ENCODE measurements at regions not wholly inside any gene's neighbourhood (a gene's known extent, or its start where the extent isn't known, plus 50 kb on each side); places are given as distances from the start of the nearest gene placed in this dataset.
"Not testable (repeated sequence)": the region's sequence is repeated elsewhere in the genome, so short reads cannot be mapped to it uniquely, and the experiment has no call there.

DNA sequence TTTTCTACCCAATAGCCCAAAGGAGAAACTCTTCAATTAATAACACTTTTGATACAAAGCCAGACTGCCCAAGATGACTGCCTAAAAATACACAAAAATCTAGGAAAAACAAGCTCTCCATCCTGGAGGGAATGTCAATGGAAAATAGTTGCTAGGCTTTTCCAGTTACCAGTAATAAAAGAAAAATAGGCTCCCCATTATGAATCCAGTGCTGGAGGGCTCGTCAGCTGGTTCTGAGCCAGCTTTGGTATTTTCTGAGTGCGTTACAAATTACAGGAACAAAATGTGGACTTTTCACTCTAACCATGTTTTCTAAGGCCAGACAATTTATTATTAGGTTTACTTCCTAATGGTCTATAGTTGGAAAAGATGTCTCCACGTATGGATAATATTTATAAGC lies 414.5 kb downstream of the ACTL7B start:
- no peak for DNase-seq

DNA sequence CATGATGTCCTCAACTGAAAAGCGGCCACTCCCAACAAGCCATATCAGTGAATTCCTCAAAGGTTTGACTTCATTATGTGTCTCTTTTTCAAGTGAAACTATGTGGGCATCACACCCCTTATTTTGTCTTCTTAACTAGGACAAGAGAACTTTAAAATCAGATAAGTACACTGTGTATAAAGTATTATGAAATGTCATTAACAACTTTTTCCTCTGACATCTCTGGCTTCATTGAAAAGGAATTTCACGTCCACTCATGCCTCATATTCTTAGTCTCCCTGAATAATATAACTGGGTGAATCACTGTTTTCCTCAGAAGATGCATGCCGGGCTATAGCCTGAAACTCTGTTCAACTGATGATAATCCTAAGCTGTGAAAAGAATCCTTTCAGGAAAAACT lies 415.8 kb downstream of the ACTL7B start:
- DNase-seq = no peak

DNA sequence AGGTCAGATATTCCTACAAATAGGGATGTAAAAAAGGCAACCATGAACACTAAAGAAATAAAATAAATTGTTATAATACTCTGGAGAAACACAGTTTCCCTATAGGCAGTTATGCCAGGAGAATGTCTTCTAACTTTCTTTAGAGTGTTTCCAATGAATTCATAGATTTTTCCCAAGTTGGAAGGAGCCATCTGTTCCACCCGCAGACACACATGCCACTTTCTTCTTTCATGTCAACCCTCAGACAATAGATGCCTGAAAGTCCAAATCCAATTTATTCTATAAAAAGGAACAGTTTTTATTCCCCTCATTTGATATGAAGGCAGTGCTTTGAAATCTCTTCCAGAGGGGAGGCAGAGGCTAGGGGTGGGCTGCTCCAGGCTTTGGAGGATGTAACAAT lies 418.1 kb downstream of the ACTL7B start:
- DNase-seq = no peak

DNA sequence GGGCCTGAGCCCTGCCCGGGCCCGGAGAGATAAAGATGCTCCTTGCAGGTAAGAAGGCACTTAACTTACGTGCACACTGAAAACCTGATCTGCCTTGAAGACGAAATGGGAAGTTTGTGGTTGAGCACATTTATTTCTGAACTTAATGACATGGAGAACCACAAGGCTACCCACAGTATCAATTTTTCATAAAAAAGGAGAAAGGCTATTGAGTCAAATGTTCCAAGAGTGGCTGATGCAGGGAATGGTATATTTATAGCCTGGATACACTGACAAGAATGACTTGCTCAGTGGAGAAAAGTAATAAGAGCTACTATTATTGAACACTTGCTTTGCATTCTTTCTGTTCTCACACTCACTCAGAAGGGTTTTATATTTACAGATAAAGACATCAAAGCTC lies 419.3 kb downstream of the ACTL7B start:
- DNase-seq = no peak

DNA sequence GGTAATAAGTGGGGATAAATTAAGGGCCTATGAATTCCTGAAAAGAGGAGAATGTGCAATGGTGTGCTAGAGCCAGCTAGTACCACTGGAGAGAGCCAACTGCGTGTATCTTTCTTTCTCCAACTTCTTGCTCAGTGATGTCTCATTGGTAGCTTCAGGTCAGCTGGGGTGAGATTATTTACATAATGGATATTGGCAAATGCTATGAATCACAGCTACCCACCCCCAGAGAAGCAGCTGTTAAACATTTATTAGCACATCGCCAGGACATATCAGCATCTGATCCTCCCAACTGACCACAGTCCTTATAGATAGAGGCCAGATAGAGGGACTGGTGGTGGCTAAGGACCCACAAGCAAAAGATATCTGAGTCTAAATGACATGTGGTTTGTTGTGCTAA lies 421.3 kb downstream of the ACTL7B start:
- DNase-seq = no peak

DNA sequence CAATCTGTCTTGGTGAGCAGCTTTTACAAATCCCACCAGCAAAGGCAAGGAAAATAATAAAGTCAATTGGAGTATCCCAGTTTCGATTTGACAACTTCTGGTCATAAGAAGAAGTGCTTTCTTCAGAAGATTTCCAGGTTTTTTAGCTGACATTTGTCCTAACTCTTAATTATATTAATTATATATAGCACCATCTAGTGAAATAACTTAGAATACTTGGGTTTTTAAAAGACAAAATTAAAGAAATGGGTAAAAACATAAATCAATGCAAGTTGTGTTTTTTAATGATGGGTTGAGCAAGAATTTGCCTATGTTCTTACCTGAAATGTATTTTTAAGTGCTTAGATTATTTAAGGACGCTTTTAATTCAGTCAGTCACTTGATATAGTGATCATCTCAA lies 421.8 kb downstream of the ACTL7B start:
- DNase-seq = no peak

DNA sequence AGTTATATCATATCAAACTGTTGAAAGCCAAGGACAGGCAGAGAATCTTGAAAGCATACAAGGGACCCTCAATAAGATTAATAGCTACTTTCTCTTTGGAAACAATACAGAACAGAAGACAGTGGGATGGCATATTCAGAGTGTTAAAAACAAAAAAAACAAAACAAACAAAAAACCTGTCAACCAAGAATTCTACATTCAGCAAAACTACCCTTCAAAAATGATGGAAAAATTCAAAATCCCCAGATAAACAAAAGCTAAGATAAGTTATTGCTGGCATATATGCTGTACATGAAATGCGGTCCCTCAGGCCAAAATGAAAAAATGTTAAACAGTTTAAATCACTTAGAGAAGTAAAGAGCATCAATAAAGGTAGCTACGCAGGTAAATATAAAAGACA lies 425.1 kb downstream of the ACTL7B start:
- no peak for DNase-seq

DNA sequence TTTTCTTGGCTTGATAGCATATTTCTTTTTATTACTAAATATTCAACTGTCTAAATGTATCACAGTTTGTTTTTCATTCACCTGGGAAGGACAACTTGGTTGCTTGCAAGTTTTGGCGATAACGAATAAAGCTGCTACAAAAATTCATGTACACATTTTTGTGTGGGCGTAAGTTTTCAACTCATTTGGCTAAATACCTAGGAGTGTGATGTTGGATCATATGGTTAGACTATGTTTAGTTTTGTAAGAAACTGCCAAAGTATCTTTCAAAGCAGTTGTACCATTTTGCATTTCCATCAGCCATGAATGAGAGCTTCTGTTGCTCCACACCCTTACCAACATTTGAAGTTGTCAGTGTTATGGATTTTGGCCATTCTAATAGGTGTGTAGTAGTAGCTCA lies 428.0 kb downstream of the ACTL7B start:
- DNase-seq = no peak

DNA sequence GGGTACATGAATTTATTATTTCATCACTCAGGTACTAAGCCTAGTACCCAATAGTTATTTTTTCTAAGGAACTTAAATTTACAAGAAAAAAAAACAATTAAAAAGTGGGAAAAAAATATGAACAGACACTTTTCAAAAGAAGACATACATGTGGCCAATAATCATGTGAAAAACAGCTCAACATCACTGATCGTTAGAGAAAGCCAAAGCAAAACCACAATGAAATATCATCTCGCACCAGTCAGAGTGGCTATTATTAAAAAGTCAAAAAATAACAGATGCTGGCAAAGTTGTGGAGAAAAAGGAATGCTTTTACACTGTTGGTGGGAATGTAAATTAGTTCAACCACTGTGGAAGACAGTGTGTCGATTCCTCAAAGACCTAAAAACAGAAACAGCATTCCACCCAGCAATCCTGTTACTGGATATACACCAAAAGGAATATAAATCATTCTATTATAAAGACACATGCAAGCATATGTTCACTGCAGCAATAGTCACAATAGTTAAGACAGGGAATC lies 429.3 kb downstream of the ACTL7B start:
- DNase-seq = not testable (repeated sequence)

DNA sequence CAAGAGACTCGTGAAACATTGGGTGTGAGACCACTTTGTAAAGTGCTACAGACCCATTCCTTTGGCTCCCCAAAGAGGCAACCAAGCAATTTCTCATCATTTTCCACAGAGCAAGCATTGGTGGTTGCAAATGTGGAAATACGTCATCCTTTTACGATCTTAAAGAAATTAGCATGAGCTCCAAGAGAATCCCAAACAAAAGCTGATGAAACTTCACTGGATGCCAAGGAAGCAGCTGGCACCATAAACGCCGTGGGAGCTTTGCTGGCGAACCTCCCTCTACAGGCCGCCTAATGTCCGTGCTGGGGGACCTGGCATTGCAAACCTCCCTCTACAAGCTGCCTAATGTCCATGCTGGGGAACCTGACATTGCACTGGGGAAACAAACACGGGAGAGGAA lies 432.4 kb downstream of the ACTL7B start:
- no peak for DNase-seq

DNA sequence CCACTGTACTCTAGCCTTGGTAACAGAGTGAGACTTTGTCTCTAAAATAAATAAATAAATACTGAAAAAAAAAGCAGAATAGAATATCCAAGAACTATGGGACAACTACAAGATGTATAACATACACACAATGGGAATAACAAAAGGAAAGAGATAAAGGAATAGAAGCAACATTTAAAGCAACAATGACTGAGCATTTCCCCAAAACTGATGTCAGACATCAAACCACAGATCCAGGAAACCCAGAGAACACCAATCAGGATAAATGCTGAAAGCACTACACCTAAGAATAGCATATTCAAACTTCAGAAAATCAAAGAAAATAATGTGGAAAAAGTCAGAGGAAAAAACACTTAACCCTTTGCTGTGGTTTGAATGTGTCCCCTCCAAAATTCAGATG lies 436.4 kb downstream of the ACTL7B start:
- no peak for DNase-seq

DNA sequence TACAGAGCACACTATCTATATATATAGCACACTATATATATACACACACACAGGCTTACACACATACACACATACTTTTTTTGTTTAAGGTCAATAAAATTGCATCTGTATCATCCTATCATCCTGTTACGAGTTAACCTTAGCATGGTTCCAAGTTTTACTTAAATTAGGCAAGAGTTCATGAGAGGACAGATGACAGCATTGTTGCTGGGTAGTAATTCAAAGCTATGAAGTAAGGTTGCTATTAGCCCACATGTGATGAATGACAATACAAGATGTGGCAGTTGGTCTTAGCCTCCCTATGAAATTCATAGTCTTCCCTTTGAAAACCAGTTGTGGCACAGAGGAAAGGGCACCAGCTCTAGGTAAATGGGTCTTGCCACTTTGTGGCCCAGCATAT lies 438.1 kb downstream of the ACTL7B start:
- no peak for DNase-seq

DNA sequence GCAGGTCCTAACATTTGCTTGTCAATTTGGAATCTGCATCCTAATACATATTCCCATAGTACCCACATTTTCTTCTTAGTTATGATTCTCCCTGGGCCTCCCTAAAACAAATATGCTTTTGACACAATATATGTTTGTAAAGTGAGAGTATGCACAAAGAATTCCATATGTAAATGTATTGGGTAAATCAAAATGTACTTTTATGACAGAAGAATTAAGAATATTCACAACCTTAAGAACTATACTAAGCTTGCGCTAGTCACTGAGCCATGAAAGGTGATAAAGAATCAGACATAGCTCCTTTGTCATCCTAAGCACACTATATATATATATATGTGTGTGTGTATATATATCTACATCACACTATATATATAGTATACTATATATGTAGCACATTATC lies 438.5 kb downstream of the ACTL7B start:
- DNase-seq = no peak

DNA sequence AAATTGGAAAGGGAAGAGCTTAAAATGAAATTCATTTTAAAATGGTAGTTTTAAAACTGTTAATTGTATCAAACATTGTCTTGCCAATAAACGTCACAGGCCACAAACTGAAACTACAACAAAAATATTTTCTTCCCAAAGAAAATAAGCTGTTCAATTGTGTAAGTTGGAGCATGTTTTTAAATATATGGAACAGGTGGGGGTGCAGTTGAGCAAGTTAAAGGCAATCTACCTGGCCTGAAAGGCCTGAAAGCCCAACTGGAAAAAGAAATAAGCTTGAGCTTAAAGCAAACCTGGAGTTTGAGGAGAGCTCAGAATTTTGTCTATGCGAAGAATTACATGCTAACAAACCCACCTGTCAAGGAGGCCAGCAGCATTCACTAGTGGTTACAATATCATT lies 439.5 kb downstream of the ACTL7B start:
- DNase-seq = no peak

DNA sequence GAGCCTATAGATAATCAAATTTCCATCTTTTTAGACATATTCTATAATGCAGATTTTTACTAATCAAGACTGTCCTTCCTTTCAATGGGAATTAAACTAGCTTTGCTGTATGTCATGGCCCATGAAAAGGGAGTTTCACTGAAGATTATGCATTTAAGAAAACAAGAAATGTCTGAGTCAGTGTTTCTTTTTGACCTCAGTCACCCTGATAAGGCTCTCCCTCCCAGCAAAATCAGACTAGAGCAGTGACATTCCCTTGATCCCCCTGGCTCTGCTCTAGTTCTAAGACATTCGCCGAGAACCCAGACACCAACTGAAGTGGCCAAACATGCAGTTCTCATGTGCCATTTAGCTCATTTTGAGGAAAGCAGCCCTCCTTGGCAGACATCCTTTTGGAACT lies 442.0 kb downstream of the ACTL7B start:
- no peak for DNase-seq

DNA sequence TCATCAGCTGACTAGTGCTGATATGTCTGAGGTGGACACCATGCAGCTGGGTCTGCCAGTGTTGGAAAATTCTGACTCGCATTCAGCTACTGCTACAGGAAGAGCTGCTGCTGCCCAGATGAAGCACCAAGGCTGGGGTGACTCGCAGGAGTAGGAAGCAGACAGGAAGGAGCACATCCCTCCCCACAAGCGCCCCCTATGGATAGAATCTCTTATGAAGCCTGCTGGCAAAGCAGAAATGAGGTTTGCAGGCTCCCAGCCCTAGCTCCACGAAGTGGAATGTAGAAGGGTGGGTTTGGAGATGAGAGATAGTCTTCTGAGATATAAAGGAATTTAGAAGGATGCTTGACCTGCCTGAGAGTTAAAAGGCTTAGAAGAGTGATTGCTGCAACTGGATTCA lies 443.0 kb downstream of the ACTL7B start:
- DNase-seq = no peak

DNA sequence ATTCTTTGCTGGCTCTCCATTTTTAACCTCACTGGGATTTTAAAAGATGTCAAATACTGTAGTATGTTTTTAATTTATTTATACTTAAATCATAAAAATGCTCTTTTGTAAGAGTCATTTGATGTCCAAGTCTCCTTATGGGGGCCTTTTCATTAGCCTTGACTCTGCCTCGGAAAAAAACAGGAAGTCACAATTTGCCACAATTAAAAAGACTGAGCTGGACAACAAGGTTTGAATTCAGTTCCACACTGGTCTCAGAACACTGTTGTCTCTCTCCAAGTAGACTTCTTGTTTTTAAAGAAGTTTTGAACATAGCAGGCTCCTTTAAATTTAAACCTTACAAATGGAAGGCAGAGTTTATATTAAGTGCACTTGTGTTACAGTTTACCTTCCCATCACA lies 444.2 kb downstream of the ACTL7B start:
- DNase-seq = no peak

DNA sequence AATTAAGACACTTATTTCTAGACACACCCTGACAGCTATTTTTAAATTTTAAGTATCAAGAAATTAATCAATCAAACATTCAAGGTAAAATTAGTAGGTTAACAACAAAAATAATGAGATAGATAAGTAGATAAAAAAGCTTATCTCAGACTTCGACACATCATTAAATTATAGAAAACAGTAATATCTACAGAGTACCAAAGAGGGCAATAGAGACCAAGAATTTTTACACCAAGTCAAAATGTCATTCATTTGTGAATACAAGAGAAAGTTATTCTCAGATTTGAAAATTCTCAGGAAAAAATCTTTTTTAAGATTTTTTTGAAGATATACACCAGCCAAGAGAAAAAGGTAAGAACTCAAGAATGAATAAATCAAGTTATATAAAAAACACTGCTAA lies 445.6 kb downstream of the ACTL7B start:
- DNase-seq = no peak

DNA sequence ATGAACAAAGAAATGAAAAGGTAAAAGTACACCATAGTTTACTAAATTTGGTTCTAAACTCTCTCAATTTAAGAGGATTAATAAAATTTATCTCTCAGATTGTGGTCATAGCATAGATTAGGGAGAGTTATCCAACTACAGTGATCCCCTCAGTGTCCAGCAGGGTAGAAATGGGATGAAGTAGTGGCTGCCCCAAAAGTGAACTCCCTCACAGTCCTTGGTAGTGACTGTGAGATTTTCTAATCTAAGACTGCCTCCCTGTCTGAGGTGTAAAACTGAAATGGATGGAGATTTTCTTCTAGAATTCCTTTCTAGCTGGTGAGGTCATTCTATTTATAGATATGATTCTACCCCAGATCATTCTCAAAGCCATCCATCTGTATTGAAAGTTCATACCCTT lies 455.5 kb downstream of the ACTL7B start:
- DNase-seq = no peak

DNA sequence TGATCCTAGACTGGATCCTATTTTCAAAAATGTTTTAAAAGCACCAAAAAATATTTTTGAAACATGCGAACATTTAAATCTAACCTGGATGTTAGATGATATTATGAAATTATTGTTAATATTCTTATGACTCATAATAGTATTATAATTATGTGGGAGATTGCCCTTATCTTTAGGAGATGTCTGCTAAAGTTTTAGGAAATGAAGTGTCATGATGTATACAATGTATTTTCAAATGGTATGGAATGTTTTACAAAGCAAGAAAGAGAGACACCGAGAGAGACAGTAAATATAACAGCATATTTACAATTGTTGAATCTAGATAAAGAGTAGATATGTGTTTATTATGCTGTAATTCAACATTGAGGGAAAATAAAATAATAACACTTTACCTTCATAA lies 455.9 kb downstream of the ACTL7B start:
- no peak for DNase-seq

DNA sequence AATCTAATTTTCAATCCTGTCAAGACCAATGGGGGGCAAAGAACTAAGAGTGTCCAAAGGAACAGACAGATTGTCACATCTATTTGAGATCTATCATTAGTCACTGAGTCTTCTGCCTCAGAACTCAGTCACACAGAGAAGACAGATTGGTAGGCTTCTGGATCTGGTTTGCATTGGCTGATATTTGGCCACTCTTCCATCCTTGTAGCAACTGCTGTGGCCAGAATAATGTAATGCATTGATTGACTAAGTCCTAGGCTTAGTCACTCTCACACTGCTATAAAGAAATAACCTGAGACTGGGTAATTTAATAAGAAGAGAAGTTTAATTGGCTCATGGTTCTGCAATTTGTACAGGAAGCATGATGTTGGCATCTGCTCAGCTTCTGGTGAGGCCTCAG lies 458.5 kb downstream of the ACTL7B start:
- DNase-seq = no peak

DNA sequence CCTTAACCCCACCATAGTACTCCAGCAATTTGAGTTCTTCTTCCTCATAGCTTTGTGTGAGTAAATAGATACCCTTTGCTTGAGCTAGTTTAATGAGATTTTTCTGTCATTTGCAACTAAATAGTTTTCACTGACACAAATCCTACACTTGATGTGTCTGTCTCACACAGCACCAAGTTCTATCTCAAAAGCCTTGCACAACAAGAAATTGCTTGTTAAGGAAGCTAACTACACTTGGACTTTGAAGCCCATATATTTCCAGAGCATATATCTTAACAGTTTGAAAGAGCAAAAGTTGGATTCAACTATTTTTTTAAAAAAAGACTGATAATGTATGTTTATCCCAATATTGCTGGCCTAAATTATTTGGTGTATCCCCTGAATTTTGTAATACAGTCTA lies 459.2 kb downstream of the ACTL7B start:
- no peak for DNase-seq

DNA sequence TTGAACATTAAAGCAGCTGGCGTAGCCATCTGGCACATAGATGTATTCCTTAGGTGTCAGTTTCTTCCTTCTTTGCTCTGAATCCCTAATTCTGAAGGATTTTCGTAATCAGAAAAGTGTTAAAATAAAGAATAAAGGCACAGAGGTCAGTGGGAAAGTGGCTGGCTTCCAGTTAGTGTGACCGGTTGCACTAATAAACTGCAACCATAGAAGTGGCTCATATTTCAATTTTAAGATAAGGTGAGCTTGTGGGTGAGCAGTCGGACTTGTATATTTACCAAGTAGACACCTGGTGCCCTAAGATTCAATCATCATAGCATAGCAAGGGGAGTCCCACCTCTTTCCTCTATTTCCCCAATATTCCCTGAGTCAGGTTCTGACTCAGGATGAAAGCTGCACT lies 459.6 kb downstream of the ACTL7B start:
- DNase-seq = no peak

DNA sequence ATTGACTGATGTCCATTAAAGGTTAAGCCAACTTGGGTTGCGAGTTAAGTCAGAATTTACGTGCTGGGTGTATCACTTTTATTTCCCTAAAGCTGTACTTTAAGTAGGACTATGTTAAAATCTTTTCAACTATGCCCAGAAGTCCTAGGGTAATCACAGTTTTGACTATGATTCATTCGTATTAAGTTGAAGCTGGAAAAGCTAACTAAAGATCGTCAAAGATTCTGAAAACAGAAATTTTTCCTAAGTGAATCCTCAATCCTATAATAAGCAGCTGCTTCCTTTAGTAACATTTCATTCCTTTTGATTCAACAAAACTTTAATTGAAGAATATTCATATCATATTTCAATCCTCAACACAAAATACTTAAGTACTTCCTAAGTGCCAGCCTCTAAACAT lies 460.4 kb downstream of the ACTL7B start:
- no peak for DNase-seq

DNA sequence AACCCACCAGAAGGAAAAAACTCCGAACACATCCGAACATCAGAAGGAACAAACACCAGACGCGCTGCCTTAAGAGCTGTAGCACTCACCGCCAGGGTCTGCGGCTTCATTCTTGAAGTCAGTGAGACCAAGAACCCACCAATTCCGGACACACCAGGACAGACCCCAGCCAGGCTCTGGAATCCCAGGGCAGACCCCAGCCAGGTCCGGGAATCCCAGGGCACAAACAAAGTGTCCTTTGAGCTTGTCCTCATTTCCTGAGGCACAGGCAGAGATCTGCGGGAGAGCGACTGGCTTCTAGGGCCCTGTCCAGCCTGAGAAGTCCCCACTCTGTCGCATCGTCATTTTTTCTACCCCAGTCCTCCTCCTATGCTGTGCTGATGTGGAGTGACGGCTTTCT lies 461.1 kb downstream of the ACTL7B start:
- DNase-seq = no peak

DNA sequence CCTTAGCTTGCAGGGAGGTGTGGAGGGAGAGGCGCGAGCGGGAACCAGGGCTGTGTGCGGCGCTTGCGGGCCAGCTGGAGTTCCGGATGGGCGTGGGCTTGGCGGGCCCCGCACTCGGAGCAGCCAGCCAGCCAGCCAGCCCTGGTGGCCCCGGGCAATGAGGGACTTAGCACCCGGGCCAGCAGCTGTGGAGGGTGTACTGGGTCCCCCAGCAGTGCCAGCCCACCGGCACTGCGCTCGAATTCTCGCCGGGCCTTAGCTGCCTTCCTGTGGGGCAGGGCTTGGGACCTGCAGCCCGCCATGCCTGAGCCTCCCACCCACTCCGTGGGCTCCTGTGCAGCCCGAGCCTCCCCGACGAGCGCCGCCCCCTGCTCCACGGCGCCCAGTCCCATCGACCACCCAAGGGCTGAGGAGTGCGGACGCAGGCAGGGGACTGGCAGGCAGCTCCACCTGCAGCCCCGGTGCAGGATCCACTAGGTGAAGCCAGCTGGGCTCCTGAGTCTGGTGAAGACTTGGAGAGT lies 462.2 kb downstream of the ACTL7B start:
- DNase-seq = not testable (repeated sequence)

Measured in activated CD4-positive, alpha-beta T cell treated with anti-CD3 and anti-CD28 coated beads, Interleukin-2, amount 50 U/mL, for 16 hours (primary cell).